ENCODE measurements at regions not wholly inside any gene's neighbourhood (a gene's known extent, or its start where the extent isn't known, plus 50 kb on each side); places are given as distances from the start of the nearest gene placed in this dataset.
A peak's percentile ranks its signal among the peaks of the same experiment; 100 is the strongest.

DNA sequence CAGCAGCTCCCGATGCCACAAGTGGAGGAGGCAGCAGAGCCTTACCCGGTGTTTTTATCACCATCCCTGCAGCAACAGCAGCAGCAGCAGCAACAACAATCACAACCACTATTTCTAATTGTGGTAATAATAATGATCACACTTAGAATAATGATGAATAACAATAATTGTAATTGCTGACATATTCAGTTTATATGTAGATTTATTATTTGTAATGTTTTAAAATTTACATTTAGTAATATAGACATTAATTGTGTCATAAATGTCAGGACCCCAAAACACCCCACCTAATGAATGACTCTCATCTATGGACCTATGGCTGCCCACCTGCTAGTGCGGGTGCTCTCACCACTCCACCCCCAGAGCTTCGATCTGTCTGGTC is 170.0 kb downstream of the AHSP start:
- Histone ChIP-seq H3K4me3 (no peak overlapping the region), H3K27ac (no peak overlapping the region)
- TF ChIP-seq, protein P1, sequence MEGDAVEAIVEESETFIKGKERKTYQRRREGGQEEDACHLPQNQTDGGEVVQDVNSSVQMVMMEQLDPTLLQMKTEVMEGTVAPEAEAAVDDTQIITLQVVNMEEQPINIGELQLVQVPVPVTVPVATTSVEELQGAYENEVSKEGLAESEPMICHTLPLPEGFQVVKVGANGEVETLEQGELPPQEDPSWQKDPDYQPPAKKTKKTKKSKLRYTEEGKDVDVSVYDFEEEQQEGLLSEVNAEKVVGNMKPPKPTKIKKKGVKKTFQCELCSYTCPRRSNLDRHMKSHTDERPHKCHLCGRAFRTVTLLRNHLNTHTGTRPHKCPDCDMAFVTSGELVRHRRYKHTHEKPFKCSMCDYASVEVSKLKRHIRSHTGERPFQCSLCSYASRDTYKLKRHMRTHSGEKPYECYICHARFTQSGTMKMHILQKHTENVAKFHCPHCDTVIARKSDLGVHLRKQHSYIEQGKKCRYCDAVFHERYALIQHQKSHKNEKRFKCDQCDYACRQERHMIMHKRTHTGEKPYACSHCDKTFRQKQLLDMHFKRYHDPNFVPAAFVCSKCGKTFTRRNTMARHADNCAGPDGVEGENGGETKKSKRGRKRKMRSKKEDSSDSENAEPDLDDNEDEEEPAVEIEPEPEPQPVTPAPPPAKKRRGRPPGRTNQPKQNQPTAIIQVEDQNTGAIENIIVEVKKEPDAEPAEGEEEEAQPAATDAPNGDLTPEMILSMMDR (IDR thresholded peaks at IDR 0.05) = no peak
- DNase-seq (ENCODE audit: low spot score) = no peak

DNA sequence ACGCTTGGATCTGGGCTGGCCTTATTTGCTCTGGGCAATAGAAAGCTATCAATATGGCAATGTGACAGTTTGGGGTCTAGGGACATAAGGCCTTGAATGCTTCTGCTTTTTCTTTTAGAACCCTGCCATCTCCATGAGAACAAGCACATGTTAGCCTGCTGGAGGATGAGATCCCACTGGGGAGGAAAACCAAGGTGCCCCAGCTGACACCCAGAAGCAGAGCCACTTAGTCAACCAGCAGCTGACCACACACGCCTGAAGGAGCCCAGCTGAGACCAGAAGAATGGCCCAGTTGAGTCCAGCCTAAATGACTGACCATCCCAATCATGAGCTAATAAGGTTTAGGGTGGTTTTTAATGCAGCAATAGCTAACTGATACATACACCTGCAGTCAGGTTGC is 171.2 kb downstream of the AHSP start:
- DNase-seq (ENCODE audit: low spot score) = no peak
- Histone ChIP-seq H3K4me3 (no peak overlapping the region), H3K27ac (no peak overlapping the region)
- TF ChIP-seq, protein P1 (IDR thresholded peaks at IDR 0.05) = no peak

DNA sequence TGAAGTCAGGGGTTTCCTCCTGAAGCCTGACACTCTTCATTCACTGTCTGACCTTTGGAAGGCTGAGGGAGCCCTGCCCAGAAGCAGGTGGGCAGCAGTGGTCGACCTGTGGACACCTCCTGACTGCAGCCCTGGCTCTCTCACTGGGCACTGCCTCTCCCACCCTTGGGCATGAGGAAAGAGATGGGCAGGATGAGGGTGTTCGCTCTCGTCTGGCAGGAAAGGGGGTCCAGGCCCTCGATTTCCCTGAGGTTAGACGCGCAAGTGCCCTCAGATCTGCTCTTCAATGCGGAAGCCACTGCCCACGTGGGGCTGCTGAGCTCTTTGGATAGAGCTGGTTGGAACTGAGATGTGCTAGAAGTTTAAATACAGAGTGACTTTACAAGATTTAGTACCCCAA is 171.9 kb downstream of the AHSP start:
- H3K4me3 ChIP-seq = no peak overlapping the region
- no peak overlapping the region for H3K27ac ChIP-seq
- TF ChIP-seq, protein P1 (IDR thresholded peaks at IDR 0.05) = no peak
- no peak for DNase-seq (ENCODE audit: low spot score)

DNA sequence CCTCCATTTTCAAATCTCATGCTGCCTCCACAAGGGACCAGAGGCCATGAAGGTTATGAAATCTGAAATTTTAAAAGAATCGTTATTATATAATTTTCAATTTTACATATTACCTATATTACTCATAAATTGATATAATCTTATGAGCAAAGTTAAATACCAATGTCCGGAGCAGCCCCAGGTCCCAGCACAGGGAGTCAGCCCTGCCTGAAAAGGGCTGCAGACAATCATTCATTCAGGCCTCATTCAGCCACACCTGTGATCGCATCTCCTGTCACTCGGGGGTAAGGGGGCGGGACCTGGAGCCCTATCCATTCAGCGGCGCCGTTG is 172.5 kb downstream of the AHSP start:
- peak overlapping the region in 1 of 2 donors; percentile 46 for H3K27ac ChIP-seq
- DNase-seq (ENCODE audit: low spot score) = no peak
- peak overlapping the region; percentile 76 for H3K4me3 ChIP-seq
- TF ChIP-seq, protein P1 (IDR thresholded peaks at IDR 0.05) = no peak

DNA sequence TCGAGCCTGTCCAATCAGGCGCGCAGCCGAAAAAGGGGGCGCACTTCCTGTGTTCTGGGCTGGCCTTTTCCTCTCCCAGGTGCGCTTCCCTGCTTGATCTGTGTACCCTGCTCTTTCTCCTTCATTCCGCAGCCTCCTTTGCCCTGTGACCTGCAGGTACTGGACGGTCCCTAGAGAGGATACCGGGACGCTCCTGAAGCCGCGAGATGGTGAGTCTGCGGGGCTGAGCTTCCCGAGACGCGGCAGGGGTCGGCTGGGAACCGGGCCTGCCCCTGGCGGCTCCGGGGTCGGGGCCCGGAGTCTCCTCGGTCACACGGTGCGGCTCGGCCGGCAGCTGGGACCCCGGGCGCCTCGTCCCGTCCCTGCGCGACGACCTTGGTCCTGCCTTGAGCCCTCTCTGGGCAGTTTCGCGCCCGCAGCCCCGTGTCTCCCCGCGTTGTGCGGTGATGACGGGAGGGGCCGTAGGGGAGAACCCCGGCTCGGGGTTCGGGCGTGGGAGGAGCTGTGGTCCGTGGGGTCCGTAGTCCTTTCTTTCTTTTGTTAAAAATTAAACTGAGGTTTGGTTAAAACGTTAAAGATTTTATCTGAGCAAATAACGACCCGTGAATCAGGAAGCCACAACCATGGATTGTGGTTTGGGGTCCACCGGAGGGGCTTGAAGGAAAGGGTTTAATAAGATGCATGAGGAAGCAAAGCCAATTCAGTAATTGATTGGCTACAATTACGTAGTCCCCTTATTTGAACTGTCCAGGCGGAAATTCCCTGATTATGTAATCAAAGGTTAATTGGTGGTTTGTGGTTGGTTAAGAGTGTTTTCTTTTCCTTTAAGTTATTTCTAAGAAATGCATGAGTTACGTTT is 172.8 kb upstream of the ZNF267 start:
- Histone ChIP-seq H3K27ac (peak overlapping the region in 1 of 2 donors; percentile 46), H3K4me3 (peak overlapping the region; percentile 76)
- TF ChIP-seq, protein P1 (IDR thresholded peaks at IDR 0.05) = no peak
- DNase-seq (ENCODE audit: low spot score) = no peak

DNA sequence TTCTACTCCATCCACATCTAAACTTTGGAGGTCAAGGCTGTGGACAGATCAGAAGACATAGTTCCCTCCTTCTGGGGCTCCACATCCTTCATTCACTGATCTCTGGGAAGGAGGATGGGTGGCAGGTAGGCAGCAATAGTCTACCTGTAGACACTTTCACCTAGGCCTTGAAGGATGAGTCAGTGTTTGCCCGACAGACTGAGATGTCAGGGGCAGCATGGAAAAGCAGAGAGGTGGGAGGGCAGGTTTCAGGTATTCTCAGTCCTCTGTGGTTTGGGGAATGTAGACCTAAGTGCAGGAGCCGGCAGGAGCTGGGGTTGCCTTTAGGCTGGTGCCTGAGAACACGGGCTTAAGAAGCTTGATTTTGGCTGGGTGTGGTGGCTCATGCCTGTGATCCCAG is 171.9 kb upstream of the ZNF267 start:
- TF ChIP-seq, protein P1 (IDR thresholded peaks at IDR 0.05) = no peak
- H3K4me3 ChIP-seq = no peak overlapping the region
- no peak overlapping the region for H3K27ac ChIP-seq
- DNase-seq (ENCODE audit: low spot score) = no peak

DNA sequence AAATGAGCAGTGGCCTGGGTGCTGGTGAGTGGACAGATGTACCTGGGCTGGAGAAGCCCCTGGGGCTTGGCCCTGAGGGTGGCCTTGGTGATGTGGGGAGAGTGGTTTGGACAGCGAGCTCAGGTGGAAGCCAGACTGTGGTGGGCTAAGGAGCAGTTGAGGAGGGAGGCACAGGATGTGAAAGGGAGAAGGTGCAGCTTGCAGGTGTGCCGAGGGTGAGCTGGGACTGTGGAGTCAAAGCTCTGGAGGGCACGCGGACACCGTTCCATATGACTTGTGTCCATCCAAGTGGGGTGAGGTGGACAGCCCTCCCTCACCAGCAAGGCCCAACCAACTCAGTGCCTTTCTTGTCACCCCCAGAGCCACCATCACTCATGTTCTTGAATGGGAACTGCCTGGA is 170.8 kb upstream of the ZNF267 start:
- DNase-seq (ENCODE audit: low spot score) = no peak
- TF ChIP-seq, protein P1 (IDR thresholded peaks at IDR 0.05) = no peak
- no peak overlapping the region for H3K4me3 ChIP-seq
- no peak overlapping the region for H3K27ac ChIP-seq

Data from coronary artery (tissue), 2 donors.